ENCODE measurements at regions not wholly inside any gene's neighbourhood (a gene's known extent, or its start where the extent isn't known, plus 50 kb on each side); places are given as distances from the start of the nearest gene placed in this dataset.

GRCh38 chr2:15049096-15049993 is 416.8 kb downstream of the LRATD1 start:
- TF ChIP-seq GATA2 (IDR thresholded peaks at IDR 0.05; ENCODE audit: low read depth, low read length) (no peak), GATA3 (IDR thresholded peaks at IDR 0.05; ENCODE audit: low read depth, low read length) (no peak)

Data from SH-SY5Y (cell line).